Lung (tissue), 11 donors: ENCODE measurements at regions not wholly inside any gene's neighbourhood (a gene's known extent, or its start where the extent isn't known, plus 50 kb on each side); places are given as distances from the start of the nearest gene placed in this dataset.
A peak's percentile ranks its signal among the peaks of the same experiment; 100 is the strongest.

Experiments used
- ATAC-seq: fragments of 200-7000 bp; cut with Tn5 transposase; one replicate; pipeline ENCODE4 v1.9.1; 2020; ENCODE audit warnings: moderate number of reproducible peaks; ENCODE audit not compliant: insufficient read depth, low FRiP score
- DNase-seq, 3 donors: peaks; one replicate each; pipeline ENCODE4 v3.0.0-alpha.2; 2013 to 2017
- H3K27ac ChIP-seq, 2 donors: one replicate each; pipeline ENCODE4 v1.5.1; 2013; ENCODE audit warnings: mild to moderate bottlenecking in 2 of 2, moderate library complexity in 2 of 2, control low read depth in 1 of 2, inconsistent platforms in 1 of 2, low read depth in 1 of 2, low read length in 1 of 2
- H3K27me3 ChIP-seq, 3 donors: one replicate each; pipeline ENCODE4 v1.5.1; 2013; ENCODE audit warnings: low read length in 2 of 3; ENCODE audit not compliant: control insufficient read depth in 3 of 3, insufficient read depth in 3 of 3
- H3K36me3 ChIP-seq, 4 donors: one replicate each; pipeline ENCODE4 v1.5.1; 2013; ENCODE audit warnings: low read length in 4 of 4, mild to moderate bottlenecking in 1 of 4, moderate library complexity in 1 of 4; ENCODE audit not compliant: control insufficient read depth in 4 of 4, insufficient read depth in 4 of 4
- H3K4me1 ChIP-seq, 5 donors: one replicate each; pipeline ENCODE4 v1.5.1; 2013; ENCODE audit warnings: low read length in 5 of 5, mild to moderate bottlenecking in 2 of 5, moderate library complexity in 1 of 5; ENCODE audit not compliant: control insufficient read depth in 5 of 5, insufficient read depth in 5 of 5
- H3K4me3 ChIP-seq: one replicate; pipeline ENCODE4 v1.5.1; 2013; ENCODE audit warnings: mild to moderate bottlenecking, control low read depth, moderate library complexity
- H3K9ac ChIP-seq, 2 donors: one replicate each; pipeline ENCODE4 v1.5.1; 2013; ENCODE audit warnings: low read length in 2 of 2, control low read depth in 1 of 2; ENCODE audit not compliant: insufficient read depth in 1 of 2
- H3K9me3 ChIP-seq, 4 donors: one replicate each; pipeline ENCODE4 v1.5.1; 2013; ENCODE audit warnings: low read length in 3 of 4, mild to moderate bottlenecking in 1 of 4, moderate library complexity in 1 of 4; ENCODE audit not compliant: control insufficient read depth in 4 of 4, insufficient read depth in 3 of 4
- CTCF ChIP-seq: IDR thresholded peaks from 2 replicates; pipeline ENCODE4 v1.5.1; 2012; ENCODE audit warnings: mild to moderate bottlenecking; ENCODE audit errors: control extremely low read depth, extremely low read depth
- WGBS, 2 donors: extraction: QIAGEN DNeasy Blood & Tissue Kit; methylation state at CpG; one replicate each; pipeline ENCODE4 v1.1.7; 2013; 5-methylcytosine and 5-hydroxymethylcytosine counted together
- donor health status: control.
- donor health status: control.
- donor health status: Bipolar disorder and iron deficiency.
- donor health status: healthy.
- donor health status: DM: yes; HTN: yes; CAD: no.

- Histone ChIP-seq H3K4me3 (no peak overlapping the region), H3K9ac (no peak overlapping the region), H3K36me3 (no peaks in the 10 kb centered on the region), H3K27ac (no peak overlapping the region), H3K27me3 (no peaks in the 10 kb centered on the region), H3K4me1 (no peaks in the 10 kb centered on the region), H3K9me3 (peaks cover 0 to 2% (median 0%) of the 10 kb centered on the region in 4 donors)
- no peak for TF ChIP-seq CTCF
- 95% methylated on average over 7 of the region's 7 CpGs for WGBS, 2 donors
- DNase-seq (no peak), ATAC-seq (no peak)
Observed at GRCh38 chr16:59878999-59879398, 1144.9 kb upstream of the GOT2 start.

GRCh38 chr16:59878479-59878878 is 1144.4 kb upstream of the GOT2 start:
- H3K9me3 ChIP-seq: peaks cover 0 to 2% (median 0%) of the 10 kb centered on the region in 4 donors
- no peaks in the 10 kb centered on the region for H3K27me3 ChIP-seq
- no peak for TF ChIP-seq CTCF
- H3K4me3 ChIP-seq: no peak overlapping the region
- DNase-seq: peak in 2 of 3 donors; percentile 10 to 42
- WGBS, 2 donors: 11 to 20% methylated on average over 3 of the region's 3 CpGs
- ATAC-seq: no peak
- no peaks in the 10 kb centered on the region for H3K4me1 ChIP-seq
- H3K36me3 ChIP-seq: no peaks in the 10 kb centered on the region
- H3K9ac ChIP-seq: no peak overlapping the region
- H3K27ac ChIP-seq: no peak overlapping the region

- Histone ChIP-seq H3K36me3 (no peaks in the 10 kb centered on the region), H3K27ac (no peak overlapping the region), H3K9ac (no peak overlapping the region), H3K9me3 (no peaks in the 10 kb centered on the region), H3K27me3 (no peaks in the 10 kb centered on the region), H3K4me1 (peaks cover 0 to 7% (median 0%) of the 10 kb centered on the region in 5 donors), H3K4me3 (no peak overlapping the region)
- ATAC-seq (no peak), DNase-seq (peak in 2 of 3 donors; percentile 57 to 69)
- TF ChIP-seq CTCF: no peak
- WGBS, 2 donors: 74 to 81% methylated on average over 4 of the region's 4 CpGs
Observed at GRCh38 chr16:59864981-59865666, 1131.0 kb upstream of the GOT2 start.
